ENCODE measurements at regions not wholly inside any gene's neighbourhood (a gene's known extent, or its start where the extent isn't known, plus 50 kb on each side); places are given as distances from the start of the nearest gene placed in this dataset.
"Not testable (repeated sequence)": the region's sequence is repeated elsewhere in the genome, so short reads cannot be mapped to it uniquely, and the experiment has no call there.

DNA sequence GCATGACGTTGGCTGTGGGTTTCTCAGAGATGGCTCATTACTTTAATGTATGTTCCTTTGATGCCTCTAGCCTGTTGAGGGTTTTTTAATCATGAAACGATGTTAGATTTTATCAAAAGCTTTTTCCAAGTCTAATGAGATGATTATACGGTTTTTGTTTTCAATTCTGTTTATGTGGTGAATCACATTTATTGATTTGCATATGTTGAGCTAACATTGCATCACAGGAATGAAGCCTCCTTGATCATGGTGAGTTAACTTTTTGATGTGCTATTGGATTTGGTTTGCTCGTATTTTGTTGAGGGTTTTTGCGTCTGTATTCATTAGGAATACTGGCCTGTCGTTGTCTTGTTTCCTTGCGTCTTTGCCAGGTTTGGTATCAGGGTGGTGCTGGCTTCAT is 52.3 kb upstream of the PTPN12 start:
- no peak for DNase-seq (ENCODE audit: low read depth)
- Histone ChIP-seq H3K4me1 (ENCODE audit: control insufficient read depth, insufficient read depth, low read length) (peaks cover 2% of the 10 kb centered on the region), H3K27me3 (replicated peaks; ENCODE audit: control insufficient read depth, insufficient read depth, low read length) (no peaks in the 10 kb centered on the region), H3K36me3 (ENCODE audit: control insufficient read depth, insufficient read depth, low read length, severe bottlenecking) (no peaks in the 10 kb centered on the region), H3K4me3 (ENCODE audit: low read length) (no peak overlapping the region), H3K9me3 (ENCODE audit: control insufficient read depth, low read length) (no peaks in the 10 kb centered on the region), H3K9ac (ENCODE audit: low read length) (no peak overlapping the region)

GRCh38 chr7:77482015-77482414 is 55.1 kb upstream of the PTPN12 start:
- peak; percentile 25 for DNase-seq (ENCODE audit: low read depth)
- Histone ChIP-seq H3K9ac (ENCODE audit: low read length) (no peak overlapping the region), H3K36me3 (ENCODE audit: control insufficient read depth, insufficient read depth, low read length, severe bottlenecking) (no peaks in the 10 kb centered on the region), H3K9me3 (ENCODE audit: control insufficient read depth, low read length) (no peaks in the 10 kb centered on the region), H3K4me1 (ENCODE audit: control insufficient read depth, insufficient read depth, low read length) (peaks cover 11% of the 10 kb centered on the region), H3K4me3 (ENCODE audit: low read length) (no peak overlapping the region), H3K27me3 (replicated peaks; ENCODE audit: control insufficient read depth, insufficient read depth, low read length) (no peaks in the 10 kb centered on the region)

DNA sequence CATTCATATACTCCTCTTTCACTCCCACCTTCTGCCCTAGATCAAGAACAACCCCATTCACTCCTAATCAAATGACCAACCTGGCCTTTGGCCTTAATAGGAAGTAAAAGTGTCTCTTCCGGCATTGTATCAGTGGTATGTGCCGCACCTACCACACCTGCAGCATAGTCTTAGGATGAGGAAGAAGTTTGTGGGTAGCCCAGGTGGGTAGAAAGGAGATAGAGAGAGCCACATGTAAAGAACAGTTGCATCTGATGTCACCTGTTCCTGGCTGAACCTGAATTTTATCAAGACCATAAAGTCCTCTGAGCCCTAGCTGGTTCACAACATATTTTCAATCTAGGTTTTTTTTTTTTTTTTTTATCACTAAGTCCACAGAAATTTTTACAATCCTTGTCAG is 55.5 kb upstream of the PTPN12 start:
- H3K9me3 ChIP-seq (ENCODE audit: control insufficient read depth, low read length) = no peaks in the 10 kb centered on the region
- no peaks in the 10 kb centered on the region for H3K27me3 ChIP-seq (replicated peaks; ENCODE audit: control insufficient read depth, insufficient read depth, low read length)
- H3K4me1 ChIP-seq (ENCODE audit: control insufficient read depth, insufficient read depth, low read length) = peaks cover 11% of the 10 kb centered on the region
- no peak for DNase-seq (ENCODE audit: low read depth)
- no peak overlapping the region for H3K4me3 ChIP-seq (ENCODE audit: low read length)
- no peaks in the 10 kb centered on the region for H3K36me3 ChIP-seq (ENCODE audit: control insufficient read depth, insufficient read depth, low read length, severe bottlenecking)
- no peak overlapping the region for H3K9ac ChIP-seq (ENCODE audit: low read length)

GRCh38 chr7:77480102-77480627 is 56.9 kb upstream of the PTPN12 start:
- H3K9me3 ChIP-seq (ENCODE audit: control insufficient read depth, low read length); H3K36me3 ChIP-seq (ENCODE audit: control insufficient read depth, insufficient read depth, low read length, severe bottlenecking); H3K27me3 ChIP-seq (replicated peaks; ENCODE audit: control insufficient read depth, insufficient read depth, low read length): not testable (repeated sequence)
- Histone ChIP-seq H3K4me3 (ENCODE audit: low read length) (peak overlapping the region; percentile 12), H3K9ac (ENCODE audit: low read length) (peak overlapping the region; percentile 22), H3K4me1 (ENCODE audit: control insufficient read depth, insufficient read depth, low read length) (peaks cover 11% of the 10 kb centered on the region)
- DNase-seq (ENCODE audit: low read depth) = peak; percentile 84

- Histone ChIP-seq H3K4me1 (ENCODE audit: control insufficient read depth, insufficient read depth, low read length) (peaks cover 11% of the 10 kb centered on the region), H3K4me3 (ENCODE audit: low read length) (peak overlapping the region; percentile 12), H3K9me3 (ENCODE audit: control insufficient read depth, low read length) (no peaks in the 10 kb centered on the region), H3K9ac (ENCODE audit: low read length) (peak overlapping the region; percentile 22), H3K36me3 (ENCODE audit: control insufficient read depth, insufficient read depth, low read length, severe bottlenecking) (no peaks in the 10 kb centered on the region), H3K27me3 (replicated peaks; ENCODE audit: control insufficient read depth, insufficient read depth, low read length) (no peaks in the 10 kb centered on the region)
- peak; percentile 65 for DNase-seq (ENCODE audit: low read depth)
Observed at GRCh38 chr7:77479536-77480088, 57.5 kb upstream of the PTPN12 start.

GRCh38 chr7:77476871-77477270 is 60.2 kb upstream of the PTPN12 start:
- DNase-seq (ENCODE audit: low read depth) = no peak
- Histone ChIP-seq H3K27me3 (replicated peaks; ENCODE audit: control insufficient read depth, insufficient read depth, low read length) (no peaks in the 10 kb centered on the region), H3K36me3 (ENCODE audit: control insufficient read depth, insufficient read depth, low read length, severe bottlenecking) (no peaks in the 10 kb centered on the region), H3K9me3 (ENCODE audit: control insufficient read depth, low read length) (no peaks in the 10 kb centered on the region), H3K4me1 (ENCODE audit: control insufficient read depth, insufficient read depth, low read length) (peaks cover 18% of the 10 kb centered on the region), H3K9ac (ENCODE audit: low read length) (no peak overlapping the region), H3K4me3 (ENCODE audit: low read length) (no peak overlapping the region)

DNA sequence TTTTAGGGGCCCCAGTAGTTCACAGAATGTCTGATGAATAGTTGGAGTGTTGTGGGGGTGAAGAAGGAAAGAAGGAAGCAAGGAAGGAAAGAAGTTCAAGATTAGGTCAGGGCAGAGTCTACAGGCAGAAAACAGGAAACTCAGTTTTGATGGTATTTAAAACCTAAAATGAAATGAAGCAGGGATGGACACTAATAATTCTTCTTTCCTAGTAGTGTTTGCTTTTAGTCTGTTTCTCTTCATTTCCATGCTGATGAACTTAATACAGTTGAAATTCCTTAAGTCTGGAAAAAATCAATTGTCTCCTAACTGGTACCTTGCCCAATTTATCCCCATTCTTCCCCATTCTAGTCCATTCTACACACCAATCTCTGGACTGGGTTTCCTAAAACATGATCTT is 59.0 kb upstream of the GSAP start:
- Histone ChIP-seq H3K4me1 (ENCODE audit: control insufficient read depth, insufficient read depth, low read length) (peaks cover 18% of the 10 kb centered on the region), H3K27me3 (replicated peaks; ENCODE audit: control insufficient read depth, insufficient read depth, low read length) (no peaks in the 10 kb centered on the region), H3K4me3 (ENCODE audit: low read length) (no peak overlapping the region), H3K9ac (ENCODE audit: low read length) (no peak overlapping the region), H3K36me3 (ENCODE audit: control insufficient read depth, insufficient read depth, low read length, severe bottlenecking) (no peaks in the 10 kb centered on the region), H3K9me3 (ENCODE audit: control insufficient read depth, low read length) (no peaks in the 10 kb centered on the region)
- DNase-seq (ENCODE audit: low read depth) = no peak

- H3K36me3 ChIP-seq (ENCODE audit: control insufficient read depth, insufficient read depth, low read length, severe bottlenecking) = no peaks in the 10 kb centered on the region
Observed at GRCh38 chr7:77474756-77475155, 58.6 kb upstream of the GSAP start.

DNA sequence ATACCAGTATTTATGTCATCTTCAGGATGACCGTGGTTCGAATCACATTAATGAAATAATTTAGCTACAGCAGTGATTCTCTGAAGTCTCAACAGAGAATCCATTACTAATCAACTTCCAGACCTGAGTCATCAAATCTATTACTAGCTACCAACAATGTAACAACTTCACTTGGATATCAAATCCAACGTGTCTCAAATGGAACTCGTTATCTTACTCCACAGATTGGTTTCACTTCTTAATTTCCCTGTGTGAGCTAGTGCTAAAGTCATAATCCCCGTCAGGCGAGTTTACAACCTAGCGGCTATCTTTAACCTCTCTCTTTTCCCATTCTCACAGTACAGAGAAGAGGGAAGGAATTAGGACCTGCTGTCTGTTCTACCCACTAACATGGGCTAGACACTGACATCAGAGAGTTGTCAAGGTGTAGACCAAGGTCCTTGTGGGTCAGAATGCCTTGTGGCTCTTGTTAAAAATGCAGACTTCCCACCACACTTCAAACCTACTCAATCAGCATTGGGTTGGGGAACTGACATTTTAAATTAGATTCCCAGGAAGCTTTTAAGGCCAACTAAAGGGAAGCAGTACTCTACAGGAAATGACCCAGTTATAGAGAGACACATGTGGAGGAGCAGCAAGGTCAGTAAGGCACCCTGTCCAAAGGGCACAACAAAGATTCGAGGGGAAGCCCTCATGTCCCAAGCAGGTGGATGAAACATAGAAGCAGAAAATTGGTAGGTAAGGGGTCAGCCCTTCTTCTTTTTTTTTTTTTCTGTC is 57.3 kb upstream of the GSAP start:
- no peaks in the 10 kb centered on the region for H3K9me3 ChIP-seq (ENCODE audit: control insufficient read depth, low read length)

More at GRCh38 chr7:77474756-77475155, 58.6 kb upstream of the GSAP start:
- H3K4me3 ChIP-seq (ENCODE audit: low read length) = no peak overlapping the region
- DNase-seq (ENCODE audit: low read depth) = no peak
- H3K9ac ChIP-seq (ENCODE audit: low read length) = no peak overlapping the region
- H3K4me1 ChIP-seq (ENCODE audit: control insufficient read depth, insufficient read depth, low read length) = peaks cover 15% of the 10 kb centered on the region
- H3K9me3 ChIP-seq (ENCODE audit: control insufficient read depth, low read length) = no peaks in the 10 kb centered on the region
- no peaks in the 10 kb centered on the region for H3K27me3 ChIP-seq (replicated peaks; ENCODE audit: control insufficient read depth, insufficient read depth, low read length)

GRCh38 chr7:77469927-77470326 is 53.8 kb upstream of the GSAP start:
- H3K9ac ChIP-seq (ENCODE audit: low read length) = no peak overlapping the region
- no peaks in the 10 kb centered on the region for H3K36me3 ChIP-seq (ENCODE audit: control insufficient read depth, insufficient read depth, low read length, severe bottlenecking)
- peaks cover 29% of the 10 kb centered on the region for H3K4me1 ChIP-seq (ENCODE audit: control insufficient read depth, insufficient read depth, low read length)
- DNase-seq (ENCODE audit: low read depth) = no peak
- no peaks in the 10 kb centered on the region for H3K27me3 ChIP-seq (replicated peaks; ENCODE audit: control insufficient read depth, insufficient read depth, low read length)
- H3K9me3 ChIP-seq (ENCODE audit: control insufficient read depth, low read length) = no peaks in the 10 kb centered on the region
- H3K4me3 ChIP-seq (ENCODE audit: low read length) = no peak overlapping the region

More for the DNA sequence above, 57.3 kb upstream of the GSAP start:
- Histone ChIP-seq H3K4me1 (ENCODE audit: control insufficient read depth, insufficient read depth, low read length) (peaks cover 7% of the 10 kb centered on the region), H3K36me3 (ENCODE audit: control insufficient read depth, insufficient read depth, low read length, severe bottlenecking) (no peaks in the 10 kb centered on the region), H3K27me3 (replicated peaks; ENCODE audit: control insufficient read depth, insufficient read depth, low read length) (no peaks in the 10 kb centered on the region), H3K9ac (ENCODE audit: low read length) (no peak overlapping the region), H3K4me3 (ENCODE audit: low read length) (no peak overlapping the region)
- DNase-seq (ENCODE audit: low read depth) = no peak

- H3K27me3 ChIP-seq (replicated peaks; ENCODE audit: control insufficient read depth, insufficient read depth, low read length) = no peaks in the 10 kb centered on the region
- H3K36me3 ChIP-seq (ENCODE audit: control insufficient read depth, insufficient read depth, low read length, severe bottlenecking) = no peaks in the 10 kb centered on the region
- no peak overlapping the region for H3K4me3 ChIP-seq (ENCODE audit: low read length)
- no peak overlapping the region for H3K9ac ChIP-seq (ENCODE audit: low read length)
- no peak for DNase-seq (ENCODE audit: low read depth)
- peaks cover 38% of the 10 kb centered on the region for H3K4me1 ChIP-seq (ENCODE audit: control insufficient read depth, insufficient read depth, low read length)
- no peaks in the 10 kb centered on the region for H3K9me3 ChIP-seq (ENCODE audit: control insufficient read depth, low read length)
Observed at GRCh38 chr7:77467408-77467807, 51.3 kb upstream of the GSAP start.
